ENCODE measurements at regions not wholly inside any gene's neighbourhood (a gene's known extent, or its start where the extent isn't known, plus 50 kb on each side); places are given as distances from the start of the nearest gene placed in this dataset.

DNA sequence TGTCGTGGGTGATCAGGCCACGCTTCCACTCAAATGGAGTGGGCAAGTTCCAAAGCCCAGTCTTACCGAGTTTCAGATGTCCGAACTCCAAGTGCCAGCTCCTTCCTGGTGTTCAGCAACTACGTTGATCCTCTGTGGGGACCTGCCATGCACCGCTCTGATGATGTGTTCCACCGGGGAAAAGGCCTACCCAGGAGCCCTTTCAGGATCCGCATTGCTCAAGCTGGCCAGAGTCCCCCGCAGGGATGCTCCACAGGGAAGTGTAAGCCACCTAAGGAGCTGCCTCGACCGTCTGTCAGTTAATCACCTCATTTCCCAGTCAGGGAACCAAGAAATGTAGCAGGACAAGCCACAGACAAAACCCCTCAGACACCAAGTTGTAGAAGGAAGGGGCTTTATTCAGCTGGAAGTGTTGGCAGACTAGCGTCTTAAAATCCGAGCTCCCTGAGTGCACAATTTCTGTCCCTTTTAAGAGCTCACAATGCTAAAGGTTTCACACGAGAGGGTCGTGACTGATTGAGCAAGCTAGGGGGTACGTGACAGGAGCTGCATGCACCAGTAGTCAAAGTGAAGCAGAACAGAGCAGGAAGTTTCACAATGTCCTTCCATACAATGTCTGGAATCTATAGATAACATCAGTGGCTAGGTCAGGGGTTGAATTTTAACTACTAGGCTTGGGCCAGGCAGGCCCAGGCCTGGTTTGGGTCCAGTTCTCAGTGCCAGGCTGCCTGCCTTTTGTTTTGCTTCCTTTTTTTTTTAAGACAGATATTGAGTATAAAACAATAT, 126.2 kb upstream of the ZDHHC15 start:
- TF ChIP-seq ZNF565 (CRISPR knock-in tag; conservative IDR thresholded peaks at IDR 0.05; ENCODE audit: low read depth) (no peak), BACH2 (CRISPR knock-in tag; IDR thresholded peaks at IDR 0.05; ENCODE audit: borderline replicate concordance) (no peak), TSHZ2 (CRISPR knock-in tag; IDR thresholded peaks at IDR 0.05) (no peak), ESRRG (CRISPR knock-in tag; IDR thresholded peaks at IDR 0.05) (no peak), CSDC2 (CRISPR knock-in tag; IDR thresholded peaks at IDR 0.05) (no peak), ZNF8 (CRISPR knock-in tag; IDR thresholded peaks at IDR 0.05) (no peak), ZNF70 (CRISPR knock-in tag; IDR thresholded peaks at IDR 0.05) (no peak), POU6F1 (CRISPR knock-in tag; IDR thresholded peaks at IDR 0.05; ENCODE audit: borderline replicate concordance, low read depth) (no peak), SNAI2 (CRISPR knock-in tag; IDR thresholded peaks at IDR 0.05) (no peak), ISL1 (CRISPR knock-in tag; IDR thresholded peaks at IDR 0.05) (no peak), GLIS3 (CRISPR knock-in tag; IDR thresholded peaks at IDR 0.05) (no peak), TCF4 (CRISPR knock-in tag; IDR thresholded peaks at IDR 0.05; ENCODE audit: borderline replicate concordance) (no peak)
- TF ChIP-seq, protein P1, sequence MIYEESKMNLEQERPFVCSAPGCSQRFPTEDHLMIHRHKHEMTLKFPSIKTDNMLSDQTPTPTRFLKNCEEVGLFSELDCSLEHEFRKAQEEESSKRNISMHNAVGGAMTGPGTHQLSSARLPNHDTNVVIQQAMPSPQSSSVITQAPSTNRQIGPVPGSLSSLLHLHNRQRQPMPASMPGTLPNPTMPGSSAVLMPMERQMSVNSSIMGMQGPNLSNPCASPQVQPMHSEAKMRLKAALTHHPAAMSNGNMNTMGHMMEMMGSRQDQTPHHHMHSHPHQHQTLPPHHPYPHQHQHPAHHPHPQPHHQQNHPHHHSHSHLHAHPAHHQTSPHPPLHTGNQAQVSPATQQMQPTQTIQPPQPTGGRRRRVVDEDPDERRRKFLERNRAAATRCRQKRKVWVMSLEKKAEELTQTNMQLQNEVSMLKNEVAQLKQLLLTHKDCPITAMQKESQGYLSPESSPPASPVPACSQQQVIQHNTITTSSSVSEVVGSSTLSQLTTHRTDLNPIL (CRISPR knock-in tag; IDR thresholded peaks at IDR 0.05; ENCODE audit: low read depth), result no peak
- TF ChIP-seq, protein P2, sequence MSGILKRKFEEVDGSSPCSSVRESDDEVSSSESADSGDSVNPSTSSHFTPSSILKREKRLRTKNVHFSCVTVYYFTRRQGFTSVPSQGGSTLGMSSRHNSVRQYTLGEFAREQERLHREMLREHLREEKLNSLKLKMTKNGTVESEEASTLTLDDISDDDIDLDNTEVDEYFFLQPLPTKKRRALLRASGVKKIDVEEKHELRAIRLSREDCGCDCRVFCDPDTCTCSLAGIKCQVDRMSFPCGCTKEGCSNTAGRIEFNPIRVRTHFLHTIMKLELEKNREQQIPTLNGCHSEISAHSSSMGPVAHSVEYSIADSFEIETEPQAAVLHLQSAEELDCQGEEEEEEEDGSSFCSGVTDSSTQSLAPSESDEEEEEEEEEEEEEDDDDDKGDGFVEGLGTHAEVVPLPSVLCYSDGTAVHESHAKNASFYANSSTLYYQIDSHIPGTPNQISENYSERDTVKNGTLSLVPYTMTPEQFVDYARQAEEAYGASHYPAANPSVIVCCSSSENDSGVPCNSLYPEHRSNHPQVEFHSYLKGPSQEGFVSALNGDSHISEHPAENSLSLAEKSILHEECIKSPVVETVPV (CRISPR knock-in tag; IDR thresholded peaks at IDR 0.05), result no peak
- TF ChIP-seq, protein P3, sequence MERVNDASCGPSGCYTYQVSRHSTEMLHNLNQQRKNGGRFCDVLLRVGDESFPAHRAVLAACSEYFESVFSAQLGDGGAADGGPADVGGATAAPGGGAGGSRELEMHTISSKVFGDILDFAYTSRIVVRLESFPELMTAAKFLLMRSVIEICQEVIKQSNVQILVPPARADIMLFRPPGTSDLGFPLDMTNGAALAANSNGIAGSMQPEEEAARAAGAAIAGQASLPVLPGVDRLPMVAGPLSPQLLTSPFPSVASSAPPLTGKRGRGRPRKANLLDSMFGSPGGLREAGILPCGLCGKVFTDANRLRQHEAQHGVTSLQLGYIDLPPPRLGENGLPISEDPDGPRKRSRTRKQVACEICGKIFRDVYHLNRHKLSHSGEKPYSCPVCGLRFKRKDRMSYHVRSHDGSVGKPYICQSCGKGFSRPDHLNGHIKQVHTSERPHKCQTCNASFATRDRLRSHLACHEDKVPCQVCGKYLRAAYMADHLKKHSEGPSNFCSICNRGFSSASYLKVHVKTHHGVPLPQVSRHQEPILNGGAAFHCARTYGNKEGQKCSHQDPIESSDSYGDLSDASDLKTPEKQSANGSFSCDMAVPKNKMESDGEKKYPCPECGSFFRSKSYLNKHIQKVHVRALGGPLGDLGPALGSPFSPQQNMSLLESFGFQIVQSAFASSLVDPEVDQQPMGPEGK (CRISPR knock-in tag; IDR thresholded peaks at IDR 0.05; ENCODE audit: borderline replicate concordance), result no peak
- ATAC-seq, result no peak

- TF ChIP-seq CSDC2 (CRISPR knock-in tag; IDR thresholded peaks at IDR 0.05) (no peak), BACH2 (CRISPR knock-in tag; IDR thresholded peaks at IDR 0.05; ENCODE audit: borderline replicate concordance) (no peak), POU6F1 (CRISPR knock-in tag; IDR thresholded peaks at IDR 0.05; ENCODE audit: borderline replicate concordance, low read depth) (no peak), OSR1 (CRISPR knock-in tag; IDR thresholded peaks at IDR 0.05) (no peak), TOX (CRISPR knock-in tag; IDR thresholded peaks at IDR 0.05; ENCODE audit: borderline replicate concordance) (no peak), RARB (CRISPR knock-in tag; IDR thresholded peaks at IDR 0.05) (no peak)
- TF ChIP-seq, protein P2 (CRISPR knock-in tag; IDR thresholded peaks at IDR 0.05), result no peak
- ATAC-seq, result no peak
Measured at GRCh38 chrX:75642811-75643361, 120.0 kb upstream of the ZDHHC15 start.
